Activated CD4-positive, alpha-beta memory T cell treated with anti-CD3 and anti-CD28 coated beads for 36 hours (primary cell): ENCODE measurements at regions not wholly inside any gene's neighbourhood (a gene's known extent, or its start where the extent isn't known, plus 50 kb on each side); places are given as distances from the start of the nearest gene placed in this dataset.

Experiments used
- CTCF ChIA-PET: fragments of 350-600 bp; sonication (Branson Sonifier 250); formaldehyde crosslinking; loops from one replicate; lab custom pipeline; 2021; ENCODE audit warnings: antibody characterized with exemption, inconsistent platforms; lab: Charles Lee
- POLR2A ChIA-PET: fragments of 350-600 bp; sonication (Branson Sonifier 250); formaldehyde crosslinking; loops from one replicate; lab custom pipeline; 2021; ENCODE audit warnings: antibody characterized with exemption; lab: Charles Lee
- DNase-seq: peaks from one replicate; pipeline ENCODE4 v3.0.0-alpha.2; 2020
- H3K27ac Mint-ChIP-seq: one replicate; pipeline ENCODE4 v1.8.0; 2021; ENCODE audit warnings: mixed read lengths
- H3K27me3 Mint-ChIP-seq: one replicate; pipeline ENCODE4 v1.8.0; 2021; ENCODE audit warnings: mixed read lengths
- H3K36me3 Mint-ChIP-seq: one replicate; pipeline ENCODE4 v1.8.0; 2021; ENCODE audit warnings: mixed read lengths
- H3K4me1 Mint-ChIP-seq: one replicate; pipeline ENCODE4 v1.8.0; 2021; ENCODE audit warnings: low read depth, mixed read lengths
- H3K4me3 Mint-ChIP-seq: one replicate; pipeline ENCODE4 v1.8.0; 2021; ENCODE audit warnings: mild to moderate bottlenecking, mixed read lengths
- H3K9me3 Mint-ChIP-seq: one replicate; pipeline ENCODE4 v1.8.0; 2021; ENCODE audit warnings: mixed read lengths
- intact Hi-C: fragments of 100-400 bp; cut with micrococcal nuclease; formaldehyde crosslinking; loops from one replicate; pipeline ENCODE4 v1.15.1; 2023

GRCh38 chr10:121404611-121405010 lies 193.6 kb downstream of the FGFR2 start:
- CTCF ChIA-PET = no interaction called here
- intact Hi-C loops = no loop called here
- POLR2A ChIA-PET = no interaction called here
- Mint-ChIP-seq H3K36me3 (no peaks in the 10 kb centered on the region), H3K27me3 (no peaks in the 10 kb centered on the region), H3K9me3 (no peaks in the 10 kb centered on the region), H3K4me3 (no peak overlapping the region), H3K27ac (no peak overlapping the region), H3K4me1 (no peaks in the 10 kb centered on the region)
- no peak for DNase-seq

GRCh38 chr10:121405096-121405495 lies 193.1 kb downstream of the FGFR2 start:
- intact Hi-C loops = no loop called here
- Mint-ChIP-seq H3K27me3 (no peaks in the 10 kb centered on the region), H3K9me3 (no peaks in the 10 kb centered on the region), H3K4me1 (no peaks in the 10 kb centered on the region), H3K27ac (no peak overlapping the region), H3K36me3 (no peaks in the 10 kb centered on the region), H3K4me3 (no peak overlapping the region)
- ChIA-PET POLR2A (no interaction called here), CTCF (no interaction called here)
- no peak for DNase-seq

GRCh38 chr10:121405549-121405948 lies 192.7 kb downstream of the FGFR2 start:
- ChIA-PET POLR2A (no interaction called here), CTCF (no interaction called here)
- intact Hi-C loops = no loop called here
- H3K27ac Mint-ChIP-seq = no peak overlapping the region
- H3K9me3 Mint-ChIP-seq = no peaks in the 10 kb centered on the region
- no peaks in the 10 kb centered on the region for H3K4me1 Mint-ChIP-seq
- no peaks in the 10 kb centered on the region for H3K27me3 Mint-ChIP-seq
- H3K36me3 Mint-ChIP-seq = no peaks in the 10 kb centered on the region
- DNase-seq = no peak
- no peak overlapping the region for H3K4me3 Mint-ChIP-seq

GRCh38 chr10:121405953-121406352 lies 192.3 kb downstream of the FGFR2 start:
- Mint-ChIP-seq H3K27ac (no peak overlapping the region), H3K36me3 (no peaks in the 10 kb centered on the region), H3K9me3 (no peaks in the 10 kb centered on the region), H3K4me3 (no peak overlapping the region), H3K4me1 (no peaks in the 10 kb centered on the region), H3K27me3 (no peaks in the 10 kb centered on the region)
- ChIA-PET POLR2A (no interaction called here), CTCF (no interaction called here)
- no peak for DNase-seq
- intact Hi-C loops = no loop called here

- H3K27ac Mint-ChIP-seq = no peak overlapping the region
- no peak for DNase-seq
- H3K27me3 Mint-ChIP-seq = no peaks in the 10 kb centered on the region
- no peaks in the 10 kb centered on the region for H3K36me3 Mint-ChIP-seq
- intact Hi-C loops = no loop called here
- no peak overlapping the region for H3K4me3 Mint-ChIP-seq
- no peaks in the 10 kb centered on the region for H3K4me1 Mint-ChIP-seq
- ChIA-PET CTCF (no interaction called here), POLR2A (no interaction called here)
- no peaks in the 10 kb centered on the region for H3K9me3 Mint-ChIP-seq
These were observed 191.3 kb downstream of the FGFR2 start for GRCh38 chr10:121406823-121407545.

- H3K4me1 Mint-ChIP-seq = no peaks in the 10 kb centered on the region
- intact Hi-C loops = no loop called here
- H3K27ac Mint-ChIP-seq = no peak overlapping the region
- H3K9me3 Mint-ChIP-seq = no peaks in the 10 kb centered on the region
- no peaks in the 10 kb centered on the region for H3K36me3 Mint-ChIP-seq
- H3K4me3 Mint-ChIP-seq = no peak overlapping the region
- ChIA-PET POLR2A (no interaction called here), CTCF (no interaction called here)
- DNase-seq = no peak
- H3K27me3 Mint-ChIP-seq = no peaks in the 10 kb centered on the region
These were observed 188.7 kb downstream of the FGFR2 start for GRCh38 chr10:121409466-121410104.

- CTCF ChIA-PET = no interaction called here
- Mint-ChIP-seq H3K36me3 (no peaks in the 10 kb centered on the region), H3K9me3 (no peaks in the 10 kb centered on the region), H3K27ac (no peak overlapping the region), H3K27me3 (no peaks in the 10 kb centered on the region), H3K4me3 (no peak overlapping the region), H3K4me1 (no peaks in the 10 kb centered on the region)
- POLR2A ChIA-PET = no interaction called here
- intact Hi-C loops = no loop called here
- DNase-seq = no peak
These were observed 187.2 kb downstream of the FGFR2 start for GRCh38 chr10:121411004-121411403.

GRCh38 chr10:121413951-121414350 lies 184.3 kb downstream of the FGFR2 start:
- no peaks in the 10 kb centered on the region for H3K27me3 Mint-ChIP-seq
- H3K4me1 Mint-ChIP-seq = no peaks in the 10 kb centered on the region
- DNase-seq = no peak
- H3K27ac Mint-ChIP-seq = no peak overlapping the region
- ChIA-PET CTCF (no interaction called here), POLR2A (no interaction called here)
- no peaks in the 10 kb centered on the region for H3K36me3 Mint-ChIP-seq
- no peak overlapping the region for H3K4me3 Mint-ChIP-seq
- no peaks in the 10 kb centered on the region for H3K9me3 Mint-ChIP-seq
- intact Hi-C loops = no loop called here

GRCh38 chr10:121414366-121415062 lies 183.7 kb downstream of the FGFR2 start:
- no peaks in the 10 kb centered on the region for H3K27me3 Mint-ChIP-seq
- POLR2A ChIA-PET = no interaction called here
- no peaks in the 10 kb centered on the region for H3K4me1 Mint-ChIP-seq
- H3K36me3 Mint-ChIP-seq = no peaks in the 10 kb centered on the region
- H3K9me3 Mint-ChIP-seq = no peaks in the 10 kb centered on the region
- no peak overlapping the region for H3K27ac Mint-ChIP-seq
- DNase-seq = no peak
- CTCF ChIA-PET = no interaction called here
- H3K4me3 Mint-ChIP-seq = no peak overlapping the region
- intact Hi-C loops = no loop called here

- Mint-ChIP-seq H3K27me3 (no peaks in the 10 kb centered on the region), H3K4me3 (no peak overlapping the region), H3K27ac (no peak overlapping the region), H3K9me3 (no peaks in the 10 kb centered on the region), H3K36me3 (no peaks in the 10 kb centered on the region), H3K4me1 (no peaks in the 10 kb centered on the region)
- CTCF ChIA-PET = no interaction called here
- no peak for DNase-seq
- POLR2A ChIA-PET = no interaction called here
- intact Hi-C loops = no loop called here
These were observed 183.2 kb downstream of the FGFR2 start for GRCh38 chr10:121415063-121415399.

- no peaks in the 10 kb centered on the region for H3K36me3 Mint-ChIP-seq
- no peak overlapping the region for H3K27ac Mint-ChIP-seq
- no peaks in the 10 kb centered on the region for H3K4me1 Mint-ChIP-seq
- DNase-seq = no peak
- POLR2A ChIA-PET = no interaction called here
- no peaks in the 10 kb centered on the region for H3K27me3 Mint-ChIP-seq
- H3K4me3 Mint-ChIP-seq = no peak overlapping the region
- CTCF ChIA-PET = interaction anchor here (0.6 kb wide), 2 partner anchors 485 to 567 kb away, joined by 4 to 7 read pairs; no protein-coding TSS in a partner anchor
- intact Hi-C loops = no loop called here
- H3K9me3 Mint-ChIP-seq = no peaks in the 10 kb centered on the region
These were observed 182.2 kb downstream of the FGFR2 start for GRCh38 chr10:121416071-121416470.

GRCh38 chr10:121417298-121417697 lies 180.9 kb downstream of the FGFR2 start:
- no peak for DNase-seq
- Mint-ChIP-seq H3K27ac (no peak overlapping the region), H3K9me3 (no peaks in the 10 kb centered on the region), H3K4me1 (no peaks in the 10 kb centered on the region), H3K4me3 (no peak overlapping the region), H3K36me3 (no peaks in the 10 kb centered on the region), H3K27me3 (no peaks in the 10 kb centered on the region)
- ChIA-PET POLR2A (no interaction called here), CTCF (interaction anchor here (0.6 kb wide), 1 partner anchor 651 kb away, joined by 3 read pairs; no protein-coding TSS in a partner anchor)
- intact Hi-C loops = no loop called here
